ENCODE measurements at regions not wholly inside any gene's neighbourhood (a gene's known extent, or its start where the extent isn't known, plus 50 kb on each side); places are given as distances from the start of the nearest gene placed in this dataset.

- Histone ChIP-seq H3K9me3 (ENCODE audit: insufficient read depth, low read length) (no peaks in the 10 kb centered on the region), H3K9ac (ENCODE audit: insufficient read length, low read depth) (no peak overlapping the region), H3K4me3 (ENCODE audit: insufficient read length, low read depth) (no peak overlapping the region), H3K4me1 (ENCODE audit: insufficient read depth, insufficient read length) (no peaks in the 10 kb centered on the region), H3K36me3 (ENCODE audit: insufficient read depth, insufficient read length, low read length) (no peaks in the 10 kb centered on the region), H3K27me3 (ENCODE audit: insufficient read depth, insufficient read length) (no peaks in the 10 kb centered on the region)
- no peak for DNase-seq (ENCODE audit: low read depth, low spot score)
- TF ChIP-seq SUZ12 (IDR thresholded peaks at IDR 0.05; ENCODE audit: extremely low read depth, insufficient read depth, insufficient read length) (no peak), YY1 (IDR thresholded peaks at IDR 0.05; ENCODE audit: insufficient read depth, insufficient read length) (no peak), ZNF274 (IDR thresholded peaks at IDR 0.05; ENCODE audit: low read depth, low read length) (no peak)
Observed at GRCh38 chr18:39951142-39951720, 2003.8 kb upstream of the PIK3C3 start.

- Histone ChIP-seq H3K9ac (ENCODE audit: insufficient read length, low read depth) (no peak overlapping the region), H3K4me1 (ENCODE audit: insufficient read depth, insufficient read length) (no peaks in the 10 kb centered on the region), H3K9me3 (ENCODE audit: insufficient read depth, low read length) (no peaks in the 10 kb centered on the region), H3K27me3 (ENCODE audit: insufficient read depth, insufficient read length) (no peaks in the 10 kb centered on the region), H3K36me3 (ENCODE audit: insufficient read depth, insufficient read length, low read length) (no peaks in the 10 kb centered on the region), H3K4me3 (ENCODE audit: insufficient read length, low read depth) (no peak overlapping the region)
- no peak for TF ChIP-seq ZNF274 (IDR thresholded peaks at IDR 0.05; ENCODE audit: low read depth, low read length)
- DNase-seq (ENCODE audit: low read depth, low spot score): no peak
Observed at GRCh38 chr18:39946623-39947061, 2008.4 kb upstream of the PIK3C3 start.

GRCh38 chr18:39945076-39945475 lies 2010.0 kb upstream of the PIK3C3 start:
- Histone ChIP-seq H3K9me3 (ENCODE audit: insufficient read depth, low read length) (no peaks in the 10 kb centered on the region), H3K27me3 (ENCODE audit: insufficient read depth, insufficient read length) (no peaks in the 10 kb centered on the region), H3K36me3 (ENCODE audit: insufficient read depth, insufficient read length, low read length) (no peaks in the 10 kb centered on the region), H3K4me1 (ENCODE audit: insufficient read depth, insufficient read length) (no peaks in the 10 kb centered on the region), H3K9ac (ENCODE audit: insufficient read length, low read depth) (no peak overlapping the region), H3K4me3 (ENCODE audit: insufficient read length, low read depth) (no peak overlapping the region)
- no peak for TF ChIP-seq YY1 (IDR thresholded peaks at IDR 0.05; ENCODE audit: insufficient read depth, insufficient read length)
- TF ChIP-seq ZNF274 (IDR thresholded peaks at IDR 0.05; ENCODE audit: low read depth, low read length): no peak
- TF ChIP-seq SUZ12 (IDR thresholded peaks at IDR 0.05; ENCODE audit: extremely low read depth, insufficient read depth, insufficient read length): no peak
- DNase-seq (ENCODE audit: low read depth, low spot score): no peak

GRCh38 chr18:39942702-39943101 lies 2012.3 kb upstream of the PIK3C3 start:
- no peak overlapping the region for H3K9ac ChIP-seq (ENCODE audit: insufficient read length, low read depth)
- no peaks in the 10 kb centered on the region for H3K9me3 ChIP-seq (ENCODE audit: insufficient read depth, low read length)
- H3K4me3 ChIP-seq (ENCODE audit: insufficient read length, low read depth): no peak overlapping the region
- no peaks in the 10 kb centered on the region for H3K36me3 ChIP-seq (ENCODE audit: insufficient read depth, insufficient read length, low read length)
- no peaks in the 10 kb centered on the region for H3K27me3 ChIP-seq (ENCODE audit: insufficient read depth, insufficient read length)
- DNase-seq (ENCODE audit: low read depth, low spot score): no peak
- TF ChIP-seq SUZ12 (IDR thresholded peaks at IDR 0.05; ENCODE audit: extremely low read depth, insufficient read depth, insufficient read length) (no peak), YY1 (IDR thresholded peaks at IDR 0.05; ENCODE audit: insufficient read depth, insufficient read length) (no peak), ZNF274 (IDR thresholded peaks at IDR 0.05; ENCODE audit: low read depth, low read length) (no peak)
- no peaks in the 10 kb centered on the region for H3K4me1 ChIP-seq (ENCODE audit: insufficient read depth, insufficient read length)

- H3K4me1 ChIP-seq (ENCODE audit: insufficient read depth, insufficient read length): no peaks in the 10 kb centered on the region
- no peak for DNase-seq (ENCODE audit: low read depth, low spot score)
- TF ChIP-seq ZNF274 (IDR thresholded peaks at IDR 0.05; ENCODE audit: low read depth, low read length) (no peak), YY1 (IDR thresholded peaks at IDR 0.05; ENCODE audit: insufficient read depth, insufficient read length) (no peak), SUZ12 (IDR thresholded peaks at IDR 0.05; ENCODE audit: extremely low read depth, insufficient read depth, insufficient read length) (no peak)
- H3K9me3 ChIP-seq (ENCODE audit: insufficient read depth, low read length): no peaks in the 10 kb centered on the region
- no peak overlapping the region for H3K9ac ChIP-seq (ENCODE audit: insufficient read length, low read depth)
- H3K4me3 ChIP-seq (ENCODE audit: insufficient read length, low read depth): no peak overlapping the region
- H3K36me3 ChIP-seq (ENCODE audit: insufficient read depth, insufficient read length, low read length): no peaks in the 10 kb centered on the region
- no peaks in the 10 kb centered on the region for H3K27me3 ChIP-seq (ENCODE audit: insufficient read depth, insufficient read length)
Observed at GRCh38 chr18:39938676-39939608, 2016.1 kb upstream of the PIK3C3 start.

GRCh38 chr18:39935598-39935997 lies 2019.4 kb upstream of the PIK3C3 start:
- DNase-seq (ENCODE audit: low read depth, low spot score): no peak
- H3K36me3 ChIP-seq (ENCODE audit: insufficient read depth, insufficient read length, low read length): no peaks in the 10 kb centered on the region
- H3K4me1 ChIP-seq (ENCODE audit: insufficient read depth, insufficient read length): no peaks in the 10 kb centered on the region
- H3K9ac ChIP-seq (ENCODE audit: insufficient read length, low read depth): no peak overlapping the region
- TF ChIP-seq SUZ12 (IDR thresholded peaks at IDR 0.05; ENCODE audit: extremely low read depth, insufficient read depth, insufficient read length) (no peak), ZNF274 (IDR thresholded peaks at IDR 0.05; ENCODE audit: low read depth, low read length) (no peak), YY1 (IDR thresholded peaks at IDR 0.05; ENCODE audit: insufficient read depth, insufficient read length) (no peak)
- no peaks in the 10 kb centered on the region for H3K9me3 ChIP-seq (ENCODE audit: insufficient read depth, low read length)
- no peak overlapping the region for H3K4me3 ChIP-seq (ENCODE audit: insufficient read length, low read depth)
- H3K27me3 ChIP-seq (ENCODE audit: insufficient read depth, insufficient read length): no peaks in the 10 kb centered on the region

GRCh38 chr18:39918847-39919246 lies 2036.2 kb upstream of the PIK3C3 start:
- Histone ChIP-seq H3K9me3 (ENCODE audit: insufficient read depth, low read length) (no peaks in the 10 kb centered on the region), H3K9ac (ENCODE audit: insufficient read length, low read depth) (no peak overlapping the region), H3K4me1 (ENCODE audit: insufficient read depth, insufficient read length) (no peaks in the 10 kb centered on the region), H3K36me3 (ENCODE audit: insufficient read depth, insufficient read length, low read length) (no peaks in the 10 kb centered on the region), H3K27me3 (ENCODE audit: insufficient read depth, insufficient read length) (no peaks in the 10 kb centered on the region), H3K4me3 (ENCODE audit: insufficient read length, low read depth) (no peak overlapping the region)
- no peak for TF ChIP-seq YY1 (IDR thresholded peaks at IDR 0.05; ENCODE audit: insufficient read depth, insufficient read length)
- no peak for TF ChIP-seq SUZ12 (IDR thresholded peaks at IDR 0.05; ENCODE audit: extremely low read depth, insufficient read depth, insufficient read length)
- TF ChIP-seq ZNF274 (IDR thresholded peaks at IDR 0.05; ENCODE audit: low read depth, low read length): no peak
- DNase-seq (ENCODE audit: low read depth, low spot score): no peak

All from NT2/D1 (cell line).